ENCODE measurements at regions not wholly inside any gene's neighbourhood (a gene's known extent, or its start where the extent isn't known, plus 50 kb on each side); places are given as distances from the start of the nearest gene placed in this dataset.

- Histone ChIP-seq H3K27me3 (no peaks in the 10 kb centered on the region), H3K27ac (peak overlapping the region in 1 of 4 donors; percentile 3), H3K4me3 (no peak overlapping the region), H3K9me3 (peaks cover 0 to 10% (median 0%) of the 10 kb centered on the region in 3 donors), H3K36me3 (no peaks in the 10 kb centered on the region), H3K4me1 (peaks cover 0 to 4% (median 0%) of the 10 kb centered on the region in 3 donors)
- 72 to 91% methylated on average over 3 to 4 of the region's 7 CpGs for WGBS, 2 donors (ENCODE audit: low coverage in 1 of 2)
- TF ChIP-seq POLR2A (IDR thresholded peaks at IDR 0.05) (no peak), EP300 (IDR thresholded peaks at IDR 0.05) (no peak), POLR2AphosphoS5 (IDR thresholded peaks at IDR 0.05) (no peak)
- TF ChIP-seq, protein P1, sequence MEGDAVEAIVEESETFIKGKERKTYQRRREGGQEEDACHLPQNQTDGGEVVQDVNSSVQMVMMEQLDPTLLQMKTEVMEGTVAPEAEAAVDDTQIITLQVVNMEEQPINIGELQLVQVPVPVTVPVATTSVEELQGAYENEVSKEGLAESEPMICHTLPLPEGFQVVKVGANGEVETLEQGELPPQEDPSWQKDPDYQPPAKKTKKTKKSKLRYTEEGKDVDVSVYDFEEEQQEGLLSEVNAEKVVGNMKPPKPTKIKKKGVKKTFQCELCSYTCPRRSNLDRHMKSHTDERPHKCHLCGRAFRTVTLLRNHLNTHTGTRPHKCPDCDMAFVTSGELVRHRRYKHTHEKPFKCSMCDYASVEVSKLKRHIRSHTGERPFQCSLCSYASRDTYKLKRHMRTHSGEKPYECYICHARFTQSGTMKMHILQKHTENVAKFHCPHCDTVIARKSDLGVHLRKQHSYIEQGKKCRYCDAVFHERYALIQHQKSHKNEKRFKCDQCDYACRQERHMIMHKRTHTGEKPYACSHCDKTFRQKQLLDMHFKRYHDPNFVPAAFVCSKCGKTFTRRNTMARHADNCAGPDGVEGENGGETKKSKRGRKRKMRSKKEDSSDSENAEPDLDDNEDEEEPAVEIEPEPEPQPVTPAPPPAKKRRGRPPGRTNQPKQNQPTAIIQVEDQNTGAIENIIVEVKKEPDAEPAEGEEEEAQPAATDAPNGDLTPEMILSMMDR (IDR thresholded peaks at IDR 0.05), result no peak
- ATAC-seq, result no peak
These were observed 105.7 kb upstream of the RAD23B start for GRCh38 chr9:107177243-107177839.

GRCh38 chr9:107177857-107178256 lies 105.2 kb upstream of the RAD23B start:
- H3K4me3 ChIP-seq, result no peak overlapping the region
- H3K27me3 ChIP-seq, result no peaks in the 10 kb centered on the region
- 94 to 100% methylated on average over 4 of the region's 5 CpGs for WGBS, 2 donors (ENCODE audit: low coverage in 1 of 2)
- no peak for ATAC-seq
- no peak overlapping the region for H3K27ac ChIP-seq
- H3K36me3 ChIP-seq, result no peaks in the 10 kb centered on the region
- TF ChIP-seq POLR2A (IDR thresholded peaks at IDR 0.05) (no peak), EP300 (IDR thresholded peaks at IDR 0.05) (no peak), POLR2AphosphoS5 (IDR thresholded peaks at IDR 0.05) (no peak)
- TF ChIP-seq, protein P1 (IDR thresholded peaks at IDR 0.05), result no peak
- peaks cover 0 to 13% (median 0%) of the 10 kb centered on the region in 3 donors for H3K9me3 ChIP-seq
- H3K4me1 ChIP-seq, result peaks cover 0 to 4% (median 0%) of the 10 kb centered on the region in 3 donors

DNA sequence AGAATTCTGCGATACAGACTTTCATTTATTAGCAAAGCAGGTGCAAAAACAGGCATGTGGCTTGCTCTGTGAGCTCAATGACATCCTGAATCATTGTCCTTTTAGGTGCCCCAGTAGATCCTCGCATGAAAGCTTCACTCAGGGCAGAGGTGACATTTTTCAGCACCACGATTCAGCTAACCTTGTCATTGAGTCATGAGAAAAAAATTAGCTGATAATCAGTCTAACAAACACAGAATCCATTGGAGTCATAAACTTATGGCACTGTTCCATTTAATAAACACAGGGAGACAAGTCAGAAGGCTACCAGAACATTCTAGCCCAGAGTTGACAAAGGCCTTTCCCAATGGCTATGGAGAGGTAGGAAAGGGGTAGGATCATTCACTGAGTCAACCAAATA lies 104.8 kb upstream of the RAD23B start:
- no peaks in the 10 kb centered on the region for H3K36me3 ChIP-seq
- peaks cover 0 to 4% (median 0%) of the 10 kb centered on the region in 3 donors for H3K4me1 ChIP-seq
- TF ChIP-seq EP300 (IDR thresholded peaks at IDR 0.05) (no peak), POLR2A (IDR thresholded peaks at IDR 0.05) (no peak), POLR2AphosphoS5 (IDR thresholded peaks at IDR 0.05) (no peak)
- TF ChIP-seq, protein P1 (IDR thresholded peaks at IDR 0.05), result no peak
- no peak overlapping the region for H3K27ac ChIP-seq
- WGBS, 2 donors (ENCODE audit: low coverage in 1 of 2), result 49 to 59% methylated on average over 2 to 3 of the region's 3 CpGs
- no peaks in the 10 kb centered on the region for H3K27me3 ChIP-seq
- no peak for ATAC-seq
- no peak overlapping the region for H3K4me3 ChIP-seq
- H3K9me3 ChIP-seq, result peaks cover 0 to 17% (median 0%) of the 10 kb centered on the region in 3 donors

DNA sequence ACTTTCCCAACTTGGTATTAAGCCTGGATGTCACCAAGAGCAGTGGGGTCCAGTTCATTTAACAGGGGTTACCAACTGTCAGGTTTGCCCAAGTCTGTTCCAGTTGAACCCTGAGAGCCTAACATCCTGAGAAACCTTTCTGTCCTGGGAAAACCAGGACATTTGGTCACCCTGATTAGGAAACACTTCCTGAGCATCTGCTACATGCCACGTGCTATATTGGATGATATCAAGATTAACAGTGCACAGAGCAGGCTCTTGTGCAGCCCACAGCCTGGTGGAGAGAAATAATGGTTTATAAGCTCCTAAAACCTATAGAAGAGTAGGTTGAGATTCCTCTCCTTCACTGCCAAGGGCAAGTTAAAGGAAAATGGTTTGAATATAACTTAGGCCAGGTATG lies 102.9 kb upstream of the RAD23B start:
- no peaks in the 10 kb centered on the region for H3K36me3 ChIP-seq
- no peak for TF ChIP-seq POLR2AphosphoS5 (IDR thresholded peaks at IDR 0.05)
- TF ChIP-seq, protein P1 (IDR thresholded peaks at IDR 0.05), result no peak
- TF ChIP-seq EP300 (IDR thresholded peaks at IDR 0.05), result no peak
- no peak overlapping the region for H3K27ac ChIP-seq
- WGBS, 2 donors (ENCODE audit: low coverage in 1 of 2), result 67% methylated on average over 1 of the region's 1 CpG; no CpG with 5 or more reads in 1 of the 2 donors
- H3K4me3 ChIP-seq, result no peak overlapping the region
- peaks cover 0 to 4% (median 0%) of the 10 kb centered on the region in 3 donors for H3K4me1 ChIP-seq
- ATAC-seq, result no peak
- H3K27me3 ChIP-seq, result no peaks in the 10 kb centered on the region
- H3K9me3 ChIP-seq, result peaks cover 0 to 24% (median 0%) of the 10 kb centered on the region in 3 donors

DNA sequence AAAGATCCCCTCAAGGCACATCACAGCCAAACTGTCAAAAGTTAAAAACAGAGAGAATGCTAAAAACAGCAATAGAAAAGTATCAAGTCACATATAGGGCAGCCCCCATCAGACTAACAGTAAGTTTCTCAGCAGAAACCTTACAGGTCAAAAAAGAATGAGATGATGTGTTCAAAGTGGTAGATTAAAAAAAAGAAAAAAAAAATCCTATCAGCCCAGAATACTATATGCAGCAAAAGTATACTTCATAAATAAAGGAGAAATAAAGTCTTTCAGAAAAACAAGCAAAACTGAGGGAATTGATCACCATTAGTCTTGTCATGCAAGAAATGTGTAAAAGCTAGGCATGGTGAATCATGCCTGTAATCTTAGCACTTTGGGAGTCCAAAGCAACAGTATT lies 99.9 kb upstream of the RAD23B start:
- Histone ChIP-seq H3K4me3 (no peak overlapping the region), H3K27me3 (no peaks in the 10 kb centered on the region)
- TF ChIP-seq EP300 (IDR thresholded peaks at IDR 0.05) (no peak), POLR2AphosphoS5 (IDR thresholded peaks at IDR 0.05) (no peak), POLR2A (IDR thresholded peaks at IDR 0.05) (no peak)
- TF ChIP-seq, protein P1 (IDR thresholded peaks at IDR 0.05), result no peak

More for the DNA sequence above, 99.9 kb upstream of the RAD23B start:
- Histone ChIP-seq H3K27ac (no peak overlapping the region), H3K4me1 (no peaks in the 10 kb centered on the region), H3K9me3 (peaks cover 0 to 24% (median 0%) of the 10 kb centered on the region in 3 donors), H3K36me3 (no peaks in the 10 kb centered on the region)
- ATAC-seq, result no peak
